Kidney (tissue), 13 donors: ENCODE measurements at regions not wholly inside any gene's neighbourhood (a gene's known extent, or its start where the extent isn't known, plus 50 kb on each side); places are given as distances from the start of the nearest gene placed in this dataset.

Experiments
- DNase-seq, 5 donors: peaks; one replicate each; pipeline ENCODE4 v3.0.0-alpha.2; 2013 to 2020
- FAIRE-seq: peaks from 2 replicates; lab custom pipeline; 2012; peaks lifted over from hg19 to GRCh38; lab: Jason Lieb, UNC
- H3K27ac ChIP-seq, 2 donors: one replicate each; pipeline ENCODE4 v1.7.0; 2013; ENCODE audit warnings: low read depth in 2 of 2, low read length in 2 of 2, inconsistent platforms in 1 of 2
- H3K27me3 ChIP-seq: one replicate; pipeline ENCODE4 v1.7.1; 2013; ENCODE audit warnings: low read length, inconsistent platforms; ENCODE audit not compliant: control insufficient read depth, insufficient read depth
- H3K36me3 ChIP-seq, 3 donors: one replicate each; pipeline versions ENCODE4 v1.7.0 to v1.7.1; 2013; ENCODE audit warnings: low read length in 3 of 3, control low read depth in 1 of 3, inconsistent platforms in 1 of 3; ENCODE audit not compliant: insufficient read depth in 3 of 3, control insufficient read depth in 2 of 3
- H3K4me1 ChIP-seq, 3 donors: one replicate each; pipeline versions ENCODE4 v1.7.0 to v1.7.1; 2013; ENCODE audit warnings: low read length in 3 of 3, inconsistent platforms in 1 of 3, low read depth in 1 of 3; ENCODE audit not compliant: control insufficient read depth in 2 of 3, insufficient read depth in 2 of 3
- H3K4me3 ChIP-seq, 3 donors: one replicate each; pipeline versions ENCODE4 v1.7.0 to v1.8.1; 2013; ENCODE audit warnings: low read length in 3 of 3, control low read depth in 1 of 3, inconsistent platforms in 1 of 3
- H3K9ac ChIP-seq, 3 donors: one replicate each; pipeline versions ENCODE4 v1.7.0 to v1.7.1; 2013; ENCODE audit warnings: low read length in 3 of 3, control low read depth in 1 of 3, inconsistent platforms in 1 of 3
- H3K9me3 ChIP-seq, 3 donors: one replicate each; pipeline versions ENCODE4 v1.7.0 to v1.7.1; 2013; ENCODE audit warnings: low read length in 3 of 3, control low read depth in 1 of 3, inconsistent platforms in 1 of 3; ENCODE audit not compliant: control insufficient read depth in 2 of 3, insufficient read depth in 1 of 3
- intact Hi-C: fragments of 100-400 bp; cut with DNase I; formaldehyde crosslinking; loops from one replicate; pipeline ENCODE4 v1.11.1; 2022
- TF ChIP-seq, protein P1 (sequence below): IDR thresholded peaks from 3 replicates; pipeline ENCODE4 v1.5.1; 2012; ENCODE audit warnings: mild to moderate bottlenecking, moderate library complexity, borderline replicate concordance; ENCODE audit not compliant: insufficient read depth; ENCODE audit errors: extremely low read depth
- donor health status: control.
- donor health status: control.
- donor health status: control.
- donor health status: control.
- donor health status: control.
- donor health status: DM: yes; HTN: yes; CAD: no.
- donor health status: Normal renal cell carcinoma (clear cell type).

DNA sequence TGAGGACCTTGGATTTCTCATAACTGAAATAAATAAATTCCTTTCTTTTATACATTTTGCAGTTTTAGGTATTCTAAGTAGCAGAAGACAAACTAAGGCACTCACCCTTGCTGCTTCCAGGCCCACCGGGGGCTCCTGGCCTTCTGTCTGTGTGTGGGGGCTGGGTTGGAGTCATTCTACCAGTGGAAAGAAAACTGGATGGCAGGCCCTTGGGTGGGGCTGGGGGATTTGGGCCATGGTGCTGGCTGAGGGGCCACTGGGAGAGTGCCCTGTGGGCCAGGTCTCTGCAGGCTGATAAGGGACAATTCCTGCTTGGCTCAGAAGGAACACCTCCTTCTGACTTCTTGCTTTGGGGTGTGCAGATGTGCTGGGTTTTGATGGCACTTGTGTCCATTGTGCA lies 54.0 kb upstream of the CSF3R start:
- TF ChIP-seq, protein P1, sequence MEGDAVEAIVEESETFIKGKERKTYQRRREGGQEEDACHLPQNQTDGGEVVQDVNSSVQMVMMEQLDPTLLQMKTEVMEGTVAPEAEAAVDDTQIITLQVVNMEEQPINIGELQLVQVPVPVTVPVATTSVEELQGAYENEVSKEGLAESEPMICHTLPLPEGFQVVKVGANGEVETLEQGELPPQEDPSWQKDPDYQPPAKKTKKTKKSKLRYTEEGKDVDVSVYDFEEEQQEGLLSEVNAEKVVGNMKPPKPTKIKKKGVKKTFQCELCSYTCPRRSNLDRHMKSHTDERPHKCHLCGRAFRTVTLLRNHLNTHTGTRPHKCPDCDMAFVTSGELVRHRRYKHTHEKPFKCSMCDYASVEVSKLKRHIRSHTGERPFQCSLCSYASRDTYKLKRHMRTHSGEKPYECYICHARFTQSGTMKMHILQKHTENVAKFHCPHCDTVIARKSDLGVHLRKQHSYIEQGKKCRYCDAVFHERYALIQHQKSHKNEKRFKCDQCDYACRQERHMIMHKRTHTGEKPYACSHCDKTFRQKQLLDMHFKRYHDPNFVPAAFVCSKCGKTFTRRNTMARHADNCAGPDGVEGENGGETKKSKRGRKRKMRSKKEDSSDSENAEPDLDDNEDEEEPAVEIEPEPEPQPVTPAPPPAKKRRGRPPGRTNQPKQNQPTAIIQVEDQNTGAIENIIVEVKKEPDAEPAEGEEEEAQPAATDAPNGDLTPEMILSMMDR: no peak
- DNase-seq: no peak
- H3K27me3 ChIP-seq: no peaks in the 10 kb centered on the region
- peaks cover 0 to 5% (median 0%) of the 10 kb centered on the region in 3 donors for H3K9me3 ChIP-seq
- intact Hi-C loops: no loop called here
- H3K27ac ChIP-seq: no peak overlapping the region
- H3K36me3 ChIP-seq: no peaks in the 10 kb centered on the region
- no peak for FAIRE-seq
- H3K9ac ChIP-seq: no peak overlapping the region
- no peak overlapping the region for H3K4me3 ChIP-seq
- no peaks in the 10 kb centered on the region for H3K4me1 ChIP-seq

DNA sequence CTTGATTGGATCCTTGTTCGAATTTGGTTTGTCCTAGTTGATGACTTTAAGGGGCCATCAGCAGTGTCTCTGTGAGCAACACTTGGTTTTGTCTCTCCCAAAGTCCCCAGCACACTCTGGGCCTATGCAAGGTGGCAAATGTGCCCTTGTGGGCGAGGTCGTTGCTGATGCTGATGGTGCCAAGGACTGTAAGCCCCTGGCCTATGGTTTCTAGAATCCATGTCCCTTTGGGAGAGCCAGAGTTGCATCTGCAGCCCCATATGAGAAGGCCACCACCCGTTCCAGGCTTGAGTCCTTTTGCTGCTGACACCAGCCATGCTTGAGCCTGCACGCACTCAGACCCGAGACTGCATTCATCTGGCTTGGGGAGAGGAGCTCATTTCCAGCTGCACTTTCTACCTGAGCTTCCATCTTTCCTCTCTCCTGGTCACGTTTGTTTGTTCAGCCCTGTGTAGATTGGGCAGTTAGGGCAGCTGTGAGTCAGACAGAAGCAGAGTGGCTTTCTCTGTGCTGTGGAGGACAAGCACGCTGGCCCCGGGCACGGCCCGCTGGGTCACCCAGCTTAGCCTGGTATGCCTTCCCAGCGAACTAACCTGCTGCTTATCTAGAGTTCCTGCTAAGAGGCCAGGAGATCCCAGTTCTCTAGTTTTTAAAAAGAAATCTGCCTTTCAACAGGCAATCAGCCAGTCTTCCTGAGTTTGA lies 52.1 kb upstream of the CSF3R start:
- Histone ChIP-seq H3K4me1 (no peaks in the 10 kb centered on the region), H3K27ac (no peak overlapping the region), H3K4me3 (no peak overlapping the region), H3K36me3 (no peaks in the 10 kb centered on the region), H3K9ac (no peak overlapping the region), H3K9me3 (peaks cover 0 to 5% (median 0%) of the 10 kb centered on the region in 3 donors), H3K27me3 (no peaks in the 10 kb centered on the region)
- FAIRE-seq (no peak), DNase-seq (no peak)
- intact Hi-C loops: no loop called here
- TF ChIP-seq, protein P1: no peak

DNA sequence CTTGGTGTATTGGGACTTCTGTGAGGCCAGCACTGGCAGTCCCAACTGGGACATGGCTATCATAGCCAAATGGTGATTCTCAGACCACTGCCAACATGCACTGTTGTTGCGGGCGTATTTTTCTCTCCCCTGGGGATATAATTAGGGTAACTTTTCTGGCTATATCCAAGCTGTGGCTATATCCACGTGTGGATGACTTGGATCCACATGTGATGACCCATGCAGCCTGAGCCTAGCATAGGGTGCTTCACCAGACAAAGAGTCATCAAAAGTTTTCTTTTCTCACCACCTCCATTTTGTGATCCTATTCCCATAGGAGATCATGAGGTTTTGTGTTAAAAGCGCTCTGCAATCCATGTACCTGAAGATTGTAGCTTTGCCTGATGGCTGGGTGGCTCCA lies 51.2 kb upstream of the CSF3R start:
- Histone ChIP-seq H3K27me3 (no peaks in the 10 kb centered on the region), H3K27ac (no peak overlapping the region), H3K9ac (no peak overlapping the region), H3K36me3 (no peaks in the 10 kb centered on the region), H3K9me3 (peaks cover 0 to 5% (median 0%) of the 10 kb centered on the region in 3 donors), H3K4me1 (no peaks in the 10 kb centered on the region), H3K4me3 (no peak overlapping the region)
- no peak for FAIRE-seq
- TF ChIP-seq, protein P1: no peak
- DNase-seq: no peak
- intact Hi-C loops: no loop called here
